BLaER1 treated with 17β-estradiol and CSF1 and Interleukin-3, amounts not matched to agents 10 nM and 100 nM (cell line): ENCODE measurements at regions not wholly inside any gene's neighbourhood (a gene's known extent, or its start where the extent isn't known, plus 50 kb on each side); places are given as distances from the start of the nearest gene placed in this dataset.
A peak's percentile ranks its signal among the peaks of the same experiment; 100 is the strongest.

Experiments
- H3K27ac ChIP-seq, 11 experiments: shearing (Covaris generic); formaldehyde crosslinking; 2 replicates each; pipeline ENCODE4 v1.8.1; 2022
- H3K27me3 ChIP-seq, 11 experiments: shearing (Covaris generic); formaldehyde crosslinking; 2 replicates each; pipeline ENCODE4 v1.8.1; 2022
- H3K36me3 ChIP-seq, 11 experiments: shearing (Covaris generic); formaldehyde crosslinking; 2 replicates each; pipeline ENCODE4 v1.8.1; 2022
- H3K4me1 ChIP-seq, 10 experiments: shearing (Covaris generic); formaldehyde crosslinking; 2 replicates each; pipeline ENCODE4 v1.8.1; 2022
- H3K4me2 ChIP-seq, 11 experiments: shearing (Covaris generic); formaldehyde crosslinking; 2 replicates each; pipeline ENCODE4 v1.8.1; 2022
- H3K4me3 ChIP-seq, 10 experiments: shearing (Covaris generic); formaldehyde crosslinking; 2 replicates each; pipeline ENCODE4 v1.8.1; 2022
- H3K9ac ChIP-seq, 11 experiments: shearing (Covaris generic); formaldehyde crosslinking; 2 replicates each; pipeline ENCODE4 v1.8.1; 2022
- H3K9me3 ChIP-seq, 11 experiments: shearing (Covaris generic); formaldehyde crosslinking; replicated peaks in 1 of 11; 2 replicates each; pipeline ENCODE4 v1.8.1; 2022
- H4K20me1 ChIP-seq, 11 experiments: shearing (Covaris generic); formaldehyde crosslinking; 2 replicates each; pipeline ENCODE4 v1.8.1; 2022
- Cebpa-rat ChIP-seq, 11 experiments: shearing (Covaris generic); IDR thresholded peaks; 2 replicates each; pipeline ENCODE4 v1.8.1; 2022

DNA sequence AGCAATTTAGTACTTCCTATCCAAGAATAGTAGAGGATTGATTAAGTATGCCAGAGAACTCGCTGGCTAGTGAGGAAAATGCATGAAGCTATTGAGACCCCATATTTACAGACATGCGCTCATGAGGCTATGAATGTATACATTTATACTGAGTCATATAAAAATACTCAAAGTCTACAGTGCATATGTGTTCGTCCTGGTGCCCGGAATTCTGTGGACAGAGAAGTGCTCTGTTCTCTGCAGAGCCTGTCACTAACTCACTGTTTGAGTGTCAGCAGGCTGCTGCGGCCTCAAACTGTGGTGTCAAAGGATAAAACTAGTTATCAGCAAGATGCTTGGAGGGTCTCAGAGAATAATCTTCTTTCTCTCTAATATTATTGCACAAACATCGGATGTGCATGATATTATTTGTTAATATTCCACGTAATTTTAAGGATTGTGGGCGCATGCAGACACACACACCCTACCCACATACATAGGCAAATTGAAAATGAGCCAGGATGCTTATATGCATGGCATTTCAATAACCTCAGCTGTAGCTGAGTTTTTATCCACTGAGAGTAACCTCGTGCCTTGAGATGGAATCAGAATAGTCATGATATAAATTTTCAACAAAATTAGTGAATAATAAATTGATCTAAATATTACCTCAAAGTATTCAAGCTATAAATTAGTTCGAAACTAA, 50.0 kb upstream of the TSC22D2 start:
- H4K20me1 ChIP-seq: no peaks in the 10 kb centered on the region
- H3K27ac ChIP-seq: no peak overlapping the region
- no peak overlapping the region for H3K9ac ChIP-seq
- TF ChIP-seq Cebpa-rat (IDR thresholded peaks at IDR 0.05): no peak
- no peaks in the 10 kb centered on the region for H3K9me3 ChIP-seq
- H3K4me2 ChIP-seq: no peak overlapping the region
- no peak overlapping the region for H3K4me3 ChIP-seq
- no peaks in the 10 kb centered on the region for H3K36me3 ChIP-seq
- no peaks in the 10 kb centered on the region for H3K4me1 ChIP-seq
- H3K27me3 ChIP-seq: no peaks in the 10 kb centered on the region

DNA sequence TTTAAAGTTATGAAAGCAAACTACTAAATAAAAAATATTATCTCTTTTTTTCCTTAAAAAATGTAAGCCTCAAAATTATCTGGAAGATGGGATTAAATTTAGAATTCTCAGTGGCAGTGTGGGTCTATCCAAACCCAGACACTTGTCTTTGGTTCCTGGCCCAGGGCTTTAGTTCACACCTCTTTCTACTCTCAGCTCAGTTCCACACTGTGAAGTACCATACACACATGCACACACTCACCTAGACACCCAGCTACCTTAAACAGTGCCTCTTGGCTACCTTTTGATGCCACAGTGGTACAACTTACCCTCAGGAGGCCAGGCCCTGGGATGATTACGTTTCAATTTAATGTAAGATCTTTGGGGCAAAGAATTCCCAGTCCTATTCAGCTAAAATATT, 51.0 kb upstream of the TSC22D2 start:
- no peak overlapping the region for H3K4me3 ChIP-seq

DNA sequence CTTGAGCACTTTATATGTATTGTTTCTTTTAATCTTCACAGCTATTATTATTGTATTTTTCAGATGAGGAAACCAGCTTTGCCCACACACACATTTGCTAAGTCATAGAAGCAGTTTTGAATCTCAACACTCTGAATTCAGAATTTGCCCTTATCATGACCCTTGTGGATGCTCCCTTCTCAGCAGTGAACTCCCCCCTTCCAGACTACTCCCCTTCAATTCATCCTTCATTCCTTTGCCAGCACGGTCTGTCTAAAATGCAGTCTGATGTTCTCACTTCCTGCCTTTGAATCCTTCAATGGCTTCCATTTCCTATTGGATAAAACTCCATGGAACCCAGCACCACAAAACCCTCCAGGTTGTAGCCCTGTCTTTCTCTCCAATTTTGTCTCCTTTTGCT, 52.5 kb upstream of the TSC22D2 start:
- Histone ChIP-seq H3K4me3 (no peak overlapping the region), H3K4me1 (no peaks in the 10 kb centered on the region), H3K27ac (no peak overlapping the region), H4K20me1 (no peaks in the 10 kb centered on the region), H3K36me3 (no peaks in the 10 kb centered on the region), H3K4me2 (no peak overlapping the region), H3K27me3 (no peaks in the 10 kb centered on the region), H3K9ac (no peak overlapping the region), H3K9me3 (no peaks in the 10 kb centered on the region)
- TF ChIP-seq Cebpa-rat (IDR thresholded peaks at IDR 0.05): no peak

More for the DNA sequence above, 51.0 kb upstream of the TSC22D2 start:
- H3K9ac ChIP-seq: no peak overlapping the region
- no peaks in the 10 kb centered on the region for H3K27me3 ChIP-seq
- H4K20me1 ChIP-seq: no peaks in the 10 kb centered on the region
- H3K9me3 ChIP-seq: no peaks in the 10 kb centered on the region
- H3K36me3 ChIP-seq: no peaks in the 10 kb centered on the region
- H3K4me1 ChIP-seq: no peaks in the 10 kb centered on the region
- no peak overlapping the region for H3K27ac ChIP-seq
- H3K4me2 ChIP-seq: no peak overlapping the region
- no peak for TF ChIP-seq Cebpa-rat (IDR thresholded peaks at IDR 0.05)

DNA sequence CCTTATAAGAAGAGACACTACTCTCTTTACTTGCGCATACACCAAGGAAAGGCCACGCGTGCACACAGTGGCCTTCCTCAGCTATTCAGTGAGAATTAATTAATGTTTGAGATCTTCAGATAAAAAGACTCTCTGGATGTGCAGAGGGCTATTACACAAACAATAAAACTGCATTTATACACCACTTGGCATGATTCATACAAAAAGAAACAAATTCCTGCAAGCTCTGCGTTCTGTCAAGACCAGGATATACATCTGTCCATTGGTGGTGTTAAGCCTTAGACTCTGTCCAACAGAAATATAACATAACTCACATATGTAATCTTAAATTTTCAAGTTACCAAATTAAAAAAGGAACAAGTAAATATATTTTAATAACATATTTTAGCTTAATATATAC, 55.2 kb upstream of the TSC22D2 start:
- Histone ChIP-seq H3K27ac (no peak overlapping the region), H3K4me3 (no peak overlapping the region), H3K9ac (no peak overlapping the region), H3K27me3 (no peaks in the 10 kb centered on the region), H3K9me3 (no peaks in the 10 kb centered on the region), H3K36me3 (no peaks in the 10 kb centered on the region), H4K20me1 (no peaks in the 10 kb centered on the region), H3K4me1 (peaks cover 0 to 15% (median 0%) of the 10 kb centered on the region in 10 experiments; a peak in 7 of 20 replicates), H3K4me2 (no peak overlapping the region)
- no peak for TF ChIP-seq Cebpa-rat (IDR thresholded peaks at IDR 0.05)

DNA sequence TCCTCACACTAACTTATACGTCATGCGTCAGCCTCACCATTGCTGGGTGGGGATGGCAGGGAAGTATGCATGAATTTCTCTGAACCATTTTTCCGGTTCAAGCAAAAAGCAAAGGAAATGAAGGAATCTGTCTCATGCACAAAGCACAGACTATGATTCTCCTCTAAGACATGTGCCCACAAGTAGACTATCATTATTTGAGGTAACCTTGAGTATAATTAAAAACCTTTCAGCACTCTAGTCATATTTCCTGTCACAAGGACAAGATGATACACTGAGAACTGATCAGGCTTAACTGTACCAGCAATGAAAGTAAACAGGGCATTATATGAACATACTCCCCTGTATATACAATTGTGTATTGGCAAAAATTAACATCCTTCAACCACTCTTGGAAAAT, 56.7 kb upstream of the TSC22D2 start:
- H3K27ac ChIP-seq: no peak overlapping the region
- H3K9ac ChIP-seq: no peak overlapping the region
- no peak for TF ChIP-seq Cebpa-rat (IDR thresholded peaks at IDR 0.05)
- no peak overlapping the region for H3K4me2 ChIP-seq
- no peak overlapping the region for H3K4me3 ChIP-seq
- H3K4me1 ChIP-seq: peaks cover 0 to 18% (median 0%) of the 10 kb centered on the region in 10 experiments; a peak in 7 of 20 replicates
- no peaks in the 10 kb centered on the region for H3K36me3 ChIP-seq
- H3K27me3 ChIP-seq: no peaks in the 10 kb centered on the region
- no peaks in the 10 kb centered on the region for H3K9me3 ChIP-seq
- H4K20me1 ChIP-seq: no peaks in the 10 kb centered on the region

DNA sequence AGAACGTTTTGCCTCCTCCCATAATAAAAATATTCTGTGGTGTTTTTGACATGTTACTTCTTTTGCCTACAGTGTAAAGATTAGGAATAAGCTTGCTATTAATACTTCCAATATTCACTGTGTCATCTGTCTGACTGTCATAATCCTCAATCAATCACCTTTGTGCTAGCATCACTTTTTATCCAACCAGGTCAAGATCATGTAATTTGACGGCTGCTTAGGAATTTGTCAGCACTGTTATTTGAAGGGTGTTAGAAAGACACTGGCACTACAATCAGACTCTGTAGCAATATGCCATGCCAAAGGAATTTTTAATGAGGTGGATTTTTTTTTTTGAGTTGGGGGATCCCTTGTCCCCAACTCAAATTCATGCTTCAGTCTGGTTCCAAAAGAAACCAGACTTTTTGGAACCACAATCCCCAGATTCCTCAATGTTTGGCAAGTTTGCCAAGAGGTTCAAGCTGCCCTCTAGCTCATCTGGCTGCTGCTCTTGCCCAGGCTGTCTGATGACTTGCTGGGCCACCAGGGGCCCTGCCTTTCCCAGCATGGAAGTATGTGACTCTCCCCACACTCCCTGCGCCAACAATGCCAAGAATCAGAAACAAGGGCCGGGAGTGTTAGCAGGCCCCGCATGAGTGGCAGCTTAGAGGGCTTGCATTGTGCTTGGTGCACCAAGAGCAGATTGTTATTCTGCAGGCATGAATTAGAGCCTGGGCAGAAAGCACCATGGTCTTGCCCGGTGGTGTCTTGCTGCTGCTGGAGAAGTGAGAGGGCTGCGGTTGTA, 58.6 kb upstream of the TSC22D2 start:
- Histone ChIP-seq H3K9ac (no peak overlapping the region), H3K27ac (no peak overlapping the region; a peak in 1 of 22 replicates), H4K20me1 (no peaks in the 10 kb centered on the region), H3K4me2 (peak overlapping the region in 1 of 11 experiments; percentile 45; a peak in 2 of 22 replicates), H3K36me3 (no peaks in the 10 kb centered on the region), H3K4me3 (no peak overlapping the region), H3K9me3 (no peaks in the 10 kb centered on the region), H3K27me3 (no peaks in the 10 kb centered on the region), H3K4me1 (peaks cover 0 to 18% (median 0%) of the 10 kb centered on the region in 10 experiments; a peak in 7 of 20 replicates)
- no peak for TF ChIP-seq Cebpa-rat (IDR thresholded peaks at IDR 0.05)

DNA sequence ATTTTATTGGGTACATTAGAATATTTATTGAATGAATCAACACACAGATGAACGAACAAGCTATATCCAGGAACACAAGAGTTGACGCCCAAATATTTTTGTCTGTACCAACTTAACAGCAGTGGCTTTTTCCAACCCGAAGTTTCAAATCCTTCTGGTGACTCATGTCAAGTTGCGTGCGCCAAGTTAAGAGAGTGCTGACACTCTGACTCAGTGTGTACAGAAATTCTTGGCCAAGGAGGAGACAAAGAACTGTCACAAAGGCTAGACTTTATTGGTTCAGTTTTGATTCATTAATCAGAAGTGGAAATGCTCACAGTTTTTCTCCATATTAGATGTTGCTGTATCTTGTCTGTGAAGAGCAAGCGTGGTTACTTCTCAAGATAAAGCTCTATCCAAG, 59.6 kb upstream of the TSC22D2 start:
- peak overlapping the region in 4 of 11 experiments; percentile 19 to 54 (median 44); a peak in 7 of 22 replicates for H3K4me2 ChIP-seq
- H3K4me1 ChIP-seq: peaks cover 0 to 18% (median 0%) of the 10 kb centered on the region in 10 experiments; a peak in 7 of 20 replicates
- TF ChIP-seq Cebpa-rat (IDR thresholded peaks at IDR 0.05): no peak
- H3K36me3 ChIP-seq: no peaks in the 10 kb centered on the region
- no peaks in the 10 kb centered on the region for H4K20me1 ChIP-seq
- H3K27ac ChIP-seq: no peak overlapping the region; a peak in 1 of 22 replicates
- H3K9ac ChIP-seq: no peak overlapping the region
- no peaks in the 10 kb centered on the region for H3K27me3 ChIP-seq
- no peaks in the 10 kb centered on the region for H3K9me3 ChIP-seq
- no peak overlapping the region for H3K4me3 ChIP-seq

DNA sequence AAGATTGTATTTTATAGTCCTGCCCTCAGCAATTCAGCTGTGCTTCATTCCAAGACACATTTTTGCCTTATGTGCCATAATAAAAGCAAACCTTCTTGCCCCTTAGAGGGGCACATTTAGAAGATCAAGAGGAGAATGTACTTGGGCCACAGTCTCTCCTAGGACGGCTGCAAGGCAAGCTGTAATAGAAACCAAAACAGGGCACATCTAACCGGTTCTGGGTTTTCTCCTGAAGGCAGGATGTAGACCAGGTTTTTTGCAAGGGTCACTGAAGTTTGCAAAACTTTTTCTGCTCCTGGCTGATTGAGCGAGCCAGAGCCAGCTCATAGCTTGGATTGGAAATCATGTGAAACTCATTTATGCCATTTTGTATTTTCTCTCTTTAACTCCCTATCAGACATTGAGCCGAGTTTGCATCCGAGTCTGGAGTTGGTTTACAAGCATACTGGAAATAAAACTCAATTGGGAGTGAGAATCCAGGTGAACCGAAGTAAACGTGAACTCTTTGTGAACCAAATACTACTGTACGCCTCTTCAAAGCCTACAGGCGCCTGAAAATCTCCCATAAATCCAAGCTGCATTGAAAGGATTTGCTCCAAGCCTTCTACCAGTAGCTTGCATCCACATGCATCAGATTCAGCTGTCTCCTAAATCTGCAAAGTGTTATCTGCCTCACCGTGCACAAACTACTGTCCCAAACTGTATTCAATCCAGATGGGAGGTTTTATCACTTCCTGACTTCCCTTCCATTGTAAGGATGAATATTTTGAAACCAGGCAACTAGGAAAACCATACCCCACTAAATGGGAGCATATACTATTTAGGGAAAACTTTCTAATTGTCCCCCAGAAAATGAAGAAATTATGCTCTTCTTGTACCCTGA, 60.9 kb upstream of the TSC22D2 start:
- H3K4me2 ChIP-seq: no peak overlapping the region; a peak in 1 of 22 replicates
- H3K36me3 ChIP-seq: no peaks in the 10 kb centered on the region
- no peaks in the 10 kb centered on the region for H3K9me3 ChIP-seq
- H3K27me3 ChIP-seq: no peaks in the 10 kb centered on the region
- no peak for TF ChIP-seq Cebpa-rat (IDR thresholded peaks at IDR 0.05)
- H3K27ac ChIP-seq: no peak overlapping the region
- no peaks in the 10 kb centered on the region for H4K20me1 ChIP-seq
- H3K4me3 ChIP-seq: no peak overlapping the region
- H3K4me1 ChIP-seq: peaks cover 0 to 22% (median 0%) of the 10 kb centered on the region in 10 experiments; a peak in 7 of 20 replicates
- no peak overlapping the region for H3K9ac ChIP-seq

DNA sequence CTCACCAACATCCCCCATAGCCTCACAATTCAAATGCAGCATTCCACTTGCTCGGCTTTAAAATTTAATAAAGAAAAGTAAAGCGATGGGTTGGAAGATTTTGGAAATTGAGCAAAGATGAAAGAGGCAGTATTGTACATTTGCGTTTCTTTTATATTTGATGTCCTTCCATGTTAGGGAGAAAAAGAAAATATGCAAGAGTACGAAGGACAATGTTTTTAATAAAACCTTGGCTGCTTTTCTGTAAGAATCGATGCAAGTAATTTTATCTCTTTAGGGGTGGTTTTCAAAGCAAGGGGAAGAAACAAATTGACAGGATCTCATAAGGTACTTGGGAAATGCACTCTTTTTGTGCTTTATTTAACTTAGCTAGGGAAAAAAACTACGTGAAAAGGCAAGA, 61.8 kb upstream of the TSC22D2 start:
- Histone ChIP-seq H3K27ac (no peak overlapping the region), H3K9me3 (no peaks in the 10 kb centered on the region), H3K4me3 (no peak overlapping the region), H3K36me3 (no peaks in the 10 kb centered on the region), H4K20me1 (no peaks in the 10 kb centered on the region), H3K4me2 (no peak overlapping the region), H3K9ac (no peak overlapping the region), H3K4me1 (peaks cover 0 to 22% (median 0%) of the 10 kb centered on the region in 10 experiments; a peak in 7 of 20 replicates), H3K27me3 (no peaks in the 10 kb centered on the region)
- no peak for TF ChIP-seq Cebpa-rat (IDR thresholded peaks at IDR 0.05)
